ENCODE measurements at regions not wholly inside any gene's neighbourhood (a gene's known extent, or its start where the extent isn't known, plus 50 kb on each side); places are given as distances from the start of the nearest gene placed in this dataset.

- DNase-seq = no peak
These were observed 125.0 kb upstream of the NPY start for GRCh38 chr7:24158975-24159374.

GRCh38 chr7:24164401-24164800 lies 119.6 kb upstream of the NPY start:
- no peaks in the 10 kb centered on the region for H3K4me1 Mint-ChIP-seq
- Histone ChIP-seq H3K79me2 (ENCODE audit: insufficient read depth, low read length) (no peaks in the 10 kb centered on the region), H4K20me1 (ENCODE audit: insufficient read depth, low read length) (no peaks in the 10 kb centered on the region), H3K27me3 (ENCODE audit: control insufficient read depth in 2 of 2, insufficient read depth in 2 of 2, low read length in 2 of 2) (no peaks in the 10 kb centered on the region), H3K4me3 (replicated peaks in 1 of 3; ENCODE audit: low read depth in 2 of 3, low read length in 3 of 3) (no peak overlapping the region), H3K36me3 (replicated peaks in 1 of 2; ENCODE audit: control insufficient read depth in 1 of 2, insufficient read depth in 2 of 2, low read length in 2 of 2) (no peaks in the 10 kb centered on the region), H3K4me1 (ENCODE audit: control insufficient read depth in 1 of 2, insufficient read depth in 2 of 2, low read length in 2 of 2) (no peaks in the 10 kb centered on the region), H3K9me3 (replicated peaks in 1 of 2; ENCODE audit: control insufficient read depth in 1 of 2, insufficient read depth in 1 of 2, low read length in 2 of 2) (peaks cover 18 to 21% of the 10 kb centered on the region in 2 donors), H3K27ac (ENCODE audit: low read depth in 1 of 2, low read length in 2 of 2) (no peak overlapping the region), H3K9ac (ENCODE audit: insufficient read depth, low read length, poor library complexity, severe bottlenecking) (no peak overlapping the region), H2AFZ (ENCODE audit: insufficient read depth, low read depth, low read length, poor library complexity, severe bottlenecking) (no peak overlapping the region), H3K4me2 (replicated peaks; ENCODE audit: extremely low read depth, low read length, poor library complexity, severe bottlenecking) (no peak overlapping the region)
- no peak for TF ChIP-seq CTCF (IDR thresholded peaks at IDR 0.05)
- peaks cover 5 to 33% (median 19%) of the 10 kb centered on the region in 7 donors for H3K9me3 Mint-ChIP-seq
- intact Hi-C loops (cut with micrococcal nuclease) = no loop called here
- no peak overlapping the region for H3K4me3 Mint-ChIP-seq
- no peak for DNase-seq
- no peaks in the 10 kb centered on the region for H3K36me3 Mint-ChIP-seq
- 93% methylated on average over 2 of the region's 4 CpGs for WGBS (ENCODE audit: insufficient coverage)
- peaks cover 0 to 3% (median 0%) of the 10 kb centered on the region in 3 donors for H3K27me3 Mint-ChIP-seq (ENCODE audit: low read depth in 3 of 3)
- H3K27ac Mint-ChIP-seq = no peak overlapping the region

More at GRCh38 chr7:24158975-24159374, 125.0 kb upstream of the NPY start:
- intact Hi-C loops (cut with micrococcal nuclease) = no loop called here
- no peaks in the 10 kb centered on the region for H3K4me1 ChIP-seq (ENCODE audit: control insufficient read depth in 1 of 2, insufficient read depth in 2 of 2, low read length in 2 of 2)
- no peaks in the 10 kb centered on the region for H3K27me3 ChIP-seq (ENCODE audit: control insufficient read depth in 2 of 2, insufficient read depth in 2 of 2, low read length in 2 of 2)
- H2AFZ ChIP-seq (ENCODE audit: insufficient read depth, low read depth, low read length, poor library complexity, severe bottlenecking) = no peak overlapping the region
- no peak overlapping the region for H3K27ac ChIP-seq (ENCODE audit: low read depth in 1 of 2, low read length in 2 of 2)
- H3K36me3 ChIP-seq (replicated peaks in 1 of 2; ENCODE audit: control insufficient read depth in 1 of 2, insufficient read depth in 2 of 2, low read length in 2 of 2) = no peaks in the 10 kb centered on the region
- peaks cover 5 to 11% of the 10 kb centered on the region in 2 donors for H3K9me3 ChIP-seq (replicated peaks in 1 of 2; ENCODE audit: control insufficient read depth in 1 of 2, insufficient read depth in 1 of 2, low read length in 2 of 2)
- H3K79me2 ChIP-seq (ENCODE audit: insufficient read depth, low read length) = no peaks in the 10 kb centered on the region
- H3K9me3 Mint-ChIP-seq = peaks cover 2 to 19% (median 8%) of the 10 kb centered on the region in 7 donors
- H3K27me3 Mint-ChIP-seq (ENCODE audit: low read depth in 3 of 3) = peaks cover 1 to 2% (median 2%) of the 10 kb centered on the region in 3 donors
- H3K4me2 ChIP-seq (replicated peaks; ENCODE audit: extremely low read depth, low read length, poor library complexity, severe bottlenecking) = no peak overlapping the region
- H3K9ac ChIP-seq (ENCODE audit: insufficient read depth, low read length, poor library complexity, severe bottlenecking) = no peak overlapping the region
- TF ChIP-seq CTCF (IDR thresholded peaks at IDR 0.05) = no peak
- 79% methylated on average over 2 of the region's 6 CpGs for WGBS (ENCODE audit: insufficient coverage)
- no peaks in the 10 kb centered on the region for H3K36me3 Mint-ChIP-seq
- H3K4me1 Mint-ChIP-seq = no peaks in the 10 kb centered on the region
- H4K20me1 ChIP-seq (ENCODE audit: insufficient read depth, low read length) = no peaks in the 10 kb centered on the region
- H3K27ac Mint-ChIP-seq = no peak overlapping the region
- H3K4me3 ChIP-seq (replicated peaks in 1 of 3; ENCODE audit: low read depth in 2 of 3, low read length in 3 of 3) = no peak overlapping the region
- H3K4me3 Mint-ChIP-seq = no peak overlapping the region
